ENCODE measurements at regions not wholly inside any gene's neighbourhood (a gene's known extent, or its start where the extent isn't known, plus 50 kb on each side); places are given as distances from the start of the nearest gene placed in this dataset.

DNA sequence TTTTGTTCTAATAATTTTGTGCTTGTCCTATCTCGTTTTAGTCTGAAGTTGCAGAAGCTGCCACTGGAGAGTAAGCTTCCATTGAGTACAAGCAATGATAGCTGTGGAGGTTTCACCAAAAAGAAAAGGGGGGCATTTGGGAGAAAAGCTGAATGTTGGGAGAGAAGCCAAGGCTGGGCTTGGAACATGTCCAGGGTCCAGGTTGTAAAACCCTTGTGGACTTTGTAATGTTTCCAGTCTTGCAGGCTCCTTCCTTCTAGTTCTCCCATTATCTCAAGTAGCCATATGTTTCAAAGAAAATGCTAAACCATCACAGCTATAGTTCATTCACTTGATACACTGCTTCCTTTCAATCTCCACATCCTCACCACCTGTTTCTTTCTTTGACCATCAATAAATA, 880.2 kb downstream of the NLGN4Y start:
- no peak for DNase-seq (ENCODE audit: low read depth)

DNA sequence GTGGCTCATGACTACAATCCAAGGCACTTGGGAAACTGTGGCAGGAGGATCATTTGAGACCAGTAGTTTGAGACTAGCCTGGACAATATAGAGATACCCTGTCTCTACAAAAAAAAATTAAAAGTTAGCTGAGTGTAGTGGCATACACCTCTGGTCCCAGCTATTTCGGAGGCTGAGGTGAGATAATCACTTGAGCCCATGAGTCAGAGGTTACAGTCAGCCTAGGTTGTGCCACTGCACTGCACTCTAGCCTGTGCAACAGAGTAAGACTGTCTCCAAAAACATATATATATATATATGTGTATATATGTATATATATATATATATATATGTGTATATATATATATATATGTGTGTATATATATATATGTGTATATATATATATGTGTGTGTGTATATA, 890.8 kb downstream of the NLGN4Y start:
- no peak for DNase-seq (ENCODE audit: low read depth)

DNA sequence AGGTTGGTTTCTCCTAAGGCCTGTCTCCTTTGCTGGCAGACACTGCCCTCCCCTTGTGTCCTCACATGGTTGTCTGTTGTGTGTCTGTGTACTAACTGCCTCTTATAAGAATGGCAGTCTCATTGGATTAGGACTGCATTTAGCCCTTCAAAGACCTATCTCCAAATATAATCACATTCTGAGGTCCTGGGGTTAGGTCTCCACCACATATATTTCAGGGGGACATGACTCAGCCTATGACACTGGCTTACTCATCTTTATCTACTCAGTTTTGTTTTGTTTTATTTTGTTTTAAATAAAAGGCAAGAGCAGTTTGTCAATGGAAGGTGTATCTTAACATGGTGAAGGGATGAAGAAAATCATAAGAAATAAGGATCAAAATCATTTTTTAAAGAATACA, 894.3 kb downstream of the NLGN4Y start:
- no peak for DNase-seq (ENCODE audit: low read depth)

DNA sequence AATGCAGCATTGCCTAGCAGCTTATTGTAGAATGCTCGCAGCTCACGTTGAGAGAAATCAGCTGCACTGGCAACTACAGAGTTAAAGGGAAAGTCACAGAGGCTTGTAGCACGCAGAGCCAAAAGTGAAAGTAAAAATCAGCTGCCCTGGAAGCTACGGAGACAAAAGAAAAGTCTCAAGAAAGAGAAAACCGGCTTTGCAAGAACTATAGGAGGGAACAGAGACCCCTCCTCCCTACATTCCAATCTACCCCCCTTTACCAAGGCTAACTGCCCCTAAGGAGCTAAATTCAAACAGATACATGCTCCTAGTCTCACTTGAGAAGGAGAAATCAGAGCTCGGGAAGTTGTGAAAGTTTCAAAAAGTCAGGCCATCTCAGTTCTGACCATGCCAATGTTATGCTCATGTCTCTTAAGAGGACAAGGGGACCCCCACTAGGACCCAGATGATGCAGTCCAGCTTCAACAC, 900.4 kb downstream of the NLGN4Y start:
- no peak for DNase-seq (ENCODE audit: low read depth)

DNA sequence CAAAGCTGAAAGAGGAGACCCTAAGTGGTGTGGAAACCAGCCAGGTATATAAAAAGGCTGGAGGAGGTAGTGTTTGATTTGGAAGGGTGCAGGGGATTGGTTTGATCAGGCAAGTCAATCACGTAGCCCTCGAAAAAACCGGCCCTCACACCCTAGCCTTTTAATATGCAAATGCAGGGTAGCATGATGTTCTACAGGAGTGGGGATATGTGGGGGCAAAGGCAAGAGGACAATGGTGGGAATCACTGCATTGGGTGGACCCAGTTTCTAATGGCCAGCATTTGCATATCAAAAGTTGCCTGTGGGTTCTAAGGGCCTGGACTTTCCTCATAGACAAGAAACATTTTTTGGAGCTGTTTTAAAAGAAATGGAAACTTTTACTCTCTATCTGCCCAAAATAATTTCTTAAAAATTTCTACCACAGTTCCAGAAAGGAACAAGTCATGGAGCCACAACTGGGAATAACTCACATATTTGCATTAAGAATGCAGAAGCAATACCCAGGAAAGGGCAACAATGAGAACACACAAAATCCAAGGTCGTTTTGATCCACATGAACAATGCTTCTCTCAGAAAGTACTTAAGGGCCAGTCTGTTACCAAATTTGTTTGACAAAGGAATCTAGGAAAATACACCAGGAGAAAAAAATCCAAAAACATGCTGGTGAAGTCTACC, 915.8 kb downstream of the NLGN4Y start:
- DNase-seq (ENCODE audit: low read depth), result no peak

DNA sequence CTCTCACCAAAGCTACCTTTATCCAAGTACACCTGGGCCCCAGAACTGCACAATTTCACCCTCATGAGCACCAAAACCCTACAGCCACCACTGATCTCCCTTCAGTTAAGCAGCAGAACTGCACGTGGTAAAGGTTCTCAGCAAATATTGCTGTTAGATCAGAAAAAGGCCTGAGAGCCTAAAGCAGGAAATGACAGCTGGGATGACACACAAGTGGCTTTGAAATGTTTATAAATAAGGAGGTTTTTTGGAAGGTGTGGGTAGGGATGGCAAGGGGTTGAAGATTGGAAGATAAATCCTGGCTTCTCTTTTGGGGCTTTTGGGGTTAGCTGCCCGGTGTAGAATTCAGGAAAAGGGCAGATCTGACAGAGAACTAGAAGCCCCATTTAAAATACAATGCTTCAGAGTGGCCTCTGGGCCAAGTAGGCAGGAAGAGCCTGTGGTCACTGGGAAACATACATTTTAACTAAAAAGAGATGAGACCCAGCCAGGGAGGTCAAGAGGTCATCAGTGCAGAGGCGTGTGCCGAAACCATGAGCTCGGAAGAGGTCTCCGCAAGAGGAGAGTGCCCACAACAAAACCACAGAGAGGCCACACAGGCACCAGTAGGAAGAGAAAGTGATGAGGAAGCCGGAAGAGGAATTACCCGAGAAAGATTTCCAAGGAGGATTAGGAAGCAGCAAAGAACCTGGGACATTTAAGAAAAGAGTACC, 916.5 kb downstream of the NLGN4Y start:
- no peak for DNase-seq (ENCODE audit: low read depth)

DNA sequence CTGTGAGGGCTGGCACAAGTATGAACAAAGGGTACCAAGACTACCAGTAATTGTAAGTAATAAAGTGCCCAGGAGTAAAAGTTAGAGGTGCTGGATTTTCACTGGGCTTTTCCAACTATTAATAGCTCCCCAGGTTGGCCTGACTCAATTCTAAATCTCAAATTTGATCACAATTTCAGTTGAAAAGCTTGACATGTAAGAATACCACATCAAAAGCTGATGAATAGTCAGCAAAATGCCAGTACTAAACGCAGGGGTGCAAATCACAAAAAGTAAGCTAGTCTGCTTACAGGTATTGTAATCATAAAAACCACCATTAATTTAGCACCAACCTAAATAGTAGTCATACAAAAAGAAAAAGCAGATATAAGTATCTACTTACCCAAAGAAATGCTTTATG, 917.5 kb downstream of the NLGN4Y start:
- DNase-seq (ENCODE audit: low read depth), result no peak

- no peak for DNase-seq (ENCODE audit: low read depth)
Measured at GRCh38 chrY:15445871-15446270, 921.5 kb downstream of the NLGN4Y start.

DNA sequence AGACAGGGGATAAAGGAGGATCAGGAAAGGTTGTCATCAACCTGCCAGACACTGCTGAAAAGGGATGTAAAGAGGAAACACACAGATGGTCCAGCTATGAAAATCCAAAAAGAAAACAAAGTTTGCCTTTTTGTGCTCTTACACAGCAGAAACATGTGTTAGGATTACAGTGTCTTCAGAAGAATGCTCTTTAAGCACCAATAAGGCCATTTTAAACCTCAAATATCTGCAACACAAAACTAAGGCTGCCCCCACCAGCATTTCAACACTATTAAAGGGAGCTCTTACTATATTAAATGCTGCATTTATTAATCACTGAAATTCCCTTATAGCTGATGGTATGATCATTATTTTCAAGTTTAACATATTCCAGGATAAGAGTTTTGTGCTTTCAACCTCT, 922.5 kb downstream of the NLGN4Y start:
- DNase-seq (ENCODE audit: low read depth), result no peak

DNA sequence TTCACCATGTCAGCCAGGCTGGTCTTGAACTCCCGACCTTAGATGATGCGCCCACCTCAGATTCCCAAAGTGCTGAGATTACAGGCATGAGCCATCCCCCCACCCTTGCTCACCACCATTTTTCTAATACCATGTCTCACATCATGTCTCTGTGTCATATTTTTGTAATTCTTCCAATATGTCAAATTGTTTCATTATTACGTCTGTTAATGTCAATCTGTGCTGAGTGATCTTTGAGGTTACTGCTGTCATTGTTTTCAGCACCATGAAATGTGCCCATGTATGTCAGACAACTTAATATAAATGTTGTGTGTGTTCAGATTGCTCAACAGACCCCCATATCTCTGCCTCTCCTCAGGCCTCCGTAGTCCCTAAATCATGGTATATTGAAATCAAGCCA, 923.6 kb downstream of the NLGN4Y start:
- no peak for DNase-seq (ENCODE audit: low read depth)

DNA sequence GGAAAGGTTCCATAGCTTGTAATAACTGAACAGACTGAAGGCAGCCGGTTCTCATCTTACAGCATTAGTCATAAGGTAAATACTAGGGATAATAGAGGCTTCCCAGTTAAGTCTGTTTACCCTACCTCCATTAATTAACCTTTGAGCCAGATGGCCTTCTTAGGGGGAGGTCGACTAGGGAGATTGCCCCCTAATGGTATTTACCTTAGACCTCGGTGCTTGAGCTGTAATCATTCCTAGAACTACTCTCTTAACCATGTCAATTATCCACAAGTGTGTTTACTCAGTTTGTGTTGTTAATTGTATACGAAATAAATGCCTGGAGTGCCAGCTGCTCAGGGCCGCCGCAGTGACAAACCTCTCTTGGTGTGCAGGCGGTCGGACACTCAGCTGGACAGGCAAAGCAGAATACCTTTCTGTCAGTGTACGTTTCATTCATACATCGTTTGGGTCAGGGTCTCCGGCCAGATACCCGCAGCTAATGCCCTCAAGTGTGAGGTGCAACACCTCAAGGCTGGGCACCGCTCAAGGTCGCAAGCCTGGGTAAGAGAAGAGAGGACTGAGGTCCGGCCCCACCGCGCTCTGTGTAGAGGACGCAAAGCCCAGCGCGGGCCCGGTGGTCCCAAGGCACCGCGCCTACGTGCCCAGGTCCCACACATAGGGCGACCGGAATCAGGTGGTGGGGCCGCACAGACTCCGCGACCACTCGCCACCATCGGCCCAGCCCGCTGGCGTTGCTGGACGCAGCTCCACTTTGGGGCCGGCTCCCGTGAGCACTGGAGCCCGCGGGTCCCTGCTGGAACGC, 931.0 kb downstream of the NLGN4Y start:
- DNase-seq (ENCODE audit: low read depth), result no peak

- peak; percentile 56 for DNase-seq (ENCODE audit: low read depth)
Measured at GRCh38 chrY:15455980-15456469, 931.7 kb downstream of the NLGN4Y start.

DNA sequence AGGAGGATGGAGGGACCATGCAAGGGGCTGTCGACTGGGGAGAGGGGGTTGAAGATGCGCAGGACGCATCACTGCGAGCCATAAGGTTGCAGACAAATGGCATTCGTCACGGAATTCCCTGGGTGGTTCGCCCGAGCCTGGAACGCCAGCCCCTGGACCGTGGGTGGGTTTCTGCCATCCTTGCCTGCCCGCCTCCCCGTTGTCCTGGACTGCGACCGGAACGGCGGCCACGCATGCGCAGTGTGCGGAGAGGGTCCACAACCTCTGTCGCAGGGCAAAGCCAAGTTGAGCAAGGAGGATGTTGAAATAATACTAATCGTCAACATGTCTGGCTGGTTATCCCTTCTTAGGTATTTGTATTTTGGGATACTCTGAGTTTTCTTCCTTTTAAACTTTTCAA, 932.2 kb downstream of the NLGN4Y start:
- DNase-seq (ENCODE audit: low read depth), result no peak

DNA sequence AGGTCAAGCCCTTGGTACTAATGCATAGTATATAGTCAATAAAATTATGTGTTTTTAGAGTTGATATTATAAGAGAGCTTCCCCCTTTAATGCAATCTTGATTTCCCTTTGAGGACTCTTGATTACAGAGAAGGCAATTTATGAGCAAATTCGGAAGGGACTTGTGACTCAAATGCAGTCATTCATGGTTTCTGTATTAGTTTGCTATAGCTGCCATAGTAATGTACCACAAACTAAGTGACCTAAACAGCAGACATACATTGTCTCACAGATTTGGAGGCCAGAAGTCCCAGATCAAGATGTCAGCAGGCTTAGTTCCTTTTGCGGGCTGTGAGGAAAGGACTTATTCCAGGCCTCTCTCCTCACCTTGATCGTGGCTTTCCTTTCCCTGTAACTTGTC, 933.4 kb downstream of the NLGN4Y start:
- no peak for DNase-seq (ENCODE audit: low read depth)

GRCh38 chrY:15458426-15458825, 934.1 kb downstream of the NLGN4Y start:
- no peak for DNase-seq (ENCODE audit: low read depth)

GRCh38 chrY:15465880-15466279, 941.6 kb downstream of the NLGN4Y start:
- no peak for DNase-seq (ENCODE audit: low read depth)

- no peak for DNase-seq (ENCODE audit: low read depth)
Measured at GRCh38 chrY:15466891-15467290, 942.6 kb downstream of the NLGN4Y start.

- DNase-seq (ENCODE audit: low read depth), result no peak
Measured at GRCh38 chrY:15468091-15468490, 943.8 kb downstream of the NLGN4Y start.

DNA sequence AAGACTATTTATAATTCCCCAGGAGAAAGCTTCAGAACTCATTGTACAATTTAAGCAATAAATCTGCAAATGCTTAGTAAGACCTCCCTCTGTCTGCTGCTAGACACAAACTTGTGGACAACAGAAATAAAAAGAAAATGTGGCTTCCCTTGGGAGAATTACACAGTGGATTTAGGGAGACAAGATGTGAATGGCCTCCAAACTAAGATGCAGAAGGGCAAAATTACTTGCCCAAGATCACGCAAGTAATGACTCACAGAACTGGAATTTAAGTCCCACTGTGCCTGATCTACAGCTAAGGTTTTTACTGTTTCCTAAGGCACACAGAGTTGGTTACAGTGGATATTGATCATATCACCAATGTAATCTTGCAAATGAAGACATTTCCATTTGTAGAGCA, 947.0 kb downstream of the NLGN4Y start:
- DNase-seq (ENCODE audit: low read depth), result no peak

GRCh38 chrY:15478348-15478963, 954.1 kb downstream of the NLGN4Y start:
- no peak for DNase-seq (ENCODE audit: low read depth)

GRCh38 chrY:15500536-15500935, 976.2 kb downstream of the NLGN4Y start:
- no peak for DNase-seq (ENCODE audit: low read depth)

DNA sequence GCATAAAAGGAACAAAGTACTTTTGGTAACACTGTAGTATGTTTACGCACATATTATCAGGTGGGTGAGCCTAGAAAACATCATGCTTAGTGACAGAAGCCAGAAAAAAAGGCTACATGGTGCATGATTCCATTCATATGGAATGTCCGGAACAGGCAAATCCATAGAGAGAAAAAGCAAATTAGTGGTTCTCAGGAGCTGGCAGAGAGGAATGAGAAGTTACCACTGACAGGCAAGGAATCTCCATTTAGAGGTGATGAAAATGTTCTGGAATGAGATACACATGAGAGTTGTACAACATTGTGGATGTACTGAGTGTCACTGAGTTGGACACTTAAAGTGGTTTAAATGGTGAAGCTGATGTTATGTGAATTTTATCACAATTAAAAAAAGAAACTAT, 976.9 kb downstream of the NLGN4Y start:
- no peak for DNase-seq (ENCODE audit: low read depth)
